ENCODE measurements at regions not wholly inside any gene's neighbourhood (a gene's known extent, or its start where the extent isn't known, plus 50 kb on each side); places are given as distances from the start of the nearest gene placed in this dataset.
A peak's percentile ranks its signal among the peaks of the same experiment; 100 is the strongest.
"Not testable (repeated sequence)": the region's sequence is repeated elsewhere in the genome, so short reads cannot be mapped to it uniquely, and the experiment has no call there.

GRCh38 chr11:27244900-27245299 lies 118.1 kb downstream of the CCDC34 start:
- no peak for DNase-seq (ENCODE audit: insufficient read length, low spot score)
- FAIRE-seq: no peak

DNA sequence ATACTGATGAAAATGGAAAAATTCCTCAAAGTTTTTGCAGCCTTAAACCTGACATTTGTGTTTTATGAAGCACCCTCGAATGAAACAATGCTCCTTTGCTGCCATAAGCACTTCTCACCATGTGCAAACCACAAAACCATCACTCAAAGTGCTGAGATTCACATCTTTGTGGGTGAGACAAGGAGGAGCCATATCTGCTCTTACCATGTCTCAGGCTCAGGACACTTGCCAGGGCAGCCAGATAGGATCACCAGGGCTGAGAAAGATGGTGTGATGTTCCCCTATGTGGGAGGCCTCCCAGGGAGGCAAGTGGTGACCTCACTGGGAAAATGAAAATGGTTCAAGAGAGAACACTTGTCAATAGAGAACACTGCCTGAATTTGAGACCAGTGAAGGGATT lies 120.4 kb downstream of the CCDC34 start:
- no peak for FAIRE-seq

GRCh38 chr11:27241311-27242122 lies 121.5 kb downstream of the CCDC34 start:
- FAIRE-seq (no peak), DNase-seq (ENCODE audit: insufficient read length, low spot score) (no peak)

More for the DNA sequence above, 120.4 kb downstream of the CCDC34 start:
- no peak for DNase-seq (ENCODE audit: insufficient read length, low spot score)

- FAIRE-seq: no peak
Observed at GRCh38 chr11:27239305-27239942, 123.6 kb downstream of the CCDC34 start.

DNA sequence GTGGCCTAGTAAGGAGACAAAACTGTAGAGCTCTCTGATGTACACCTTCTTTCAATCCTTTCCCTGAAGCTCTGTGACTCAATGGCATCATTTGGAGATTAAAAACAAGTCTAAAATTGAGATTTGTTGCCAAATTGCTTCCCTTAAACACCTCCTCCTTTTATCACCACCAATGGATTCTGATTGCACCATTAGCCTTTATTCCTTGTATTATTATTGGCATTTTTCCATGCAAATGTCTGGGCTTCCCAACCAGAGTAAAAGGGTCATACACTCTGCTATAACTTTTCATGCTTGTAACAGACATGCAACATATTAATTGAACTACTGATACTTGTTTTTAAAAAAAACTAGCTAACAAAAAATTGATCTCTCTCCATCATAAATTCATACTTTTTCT lies 124.2 kb downstream of the CCDC34 start:
- DNase-seq (ENCODE audit: insufficient read length, low spot score) (no peak), FAIRE-seq (no peak)

More at GRCh38 chr11:27239305-27239942, 123.6 kb downstream of the CCDC34 start:
- no peak for DNase-seq (ENCODE audit: insufficient read length, low spot score)

- FAIRE-seq: no peak
- no peak for DNase-seq (ENCODE audit: insufficient read length, low spot score)
Observed at GRCh38 chr11:27237643-27238042, 125.4 kb downstream of the CCDC34 start.

GRCh38 chr11:27234961-27235360 lies 128.1 kb downstream of the CCDC34 start:
- FAIRE-seq (no peak), DNase-seq (ENCODE audit: insufficient read length, low spot score) (no peak)

DNA sequence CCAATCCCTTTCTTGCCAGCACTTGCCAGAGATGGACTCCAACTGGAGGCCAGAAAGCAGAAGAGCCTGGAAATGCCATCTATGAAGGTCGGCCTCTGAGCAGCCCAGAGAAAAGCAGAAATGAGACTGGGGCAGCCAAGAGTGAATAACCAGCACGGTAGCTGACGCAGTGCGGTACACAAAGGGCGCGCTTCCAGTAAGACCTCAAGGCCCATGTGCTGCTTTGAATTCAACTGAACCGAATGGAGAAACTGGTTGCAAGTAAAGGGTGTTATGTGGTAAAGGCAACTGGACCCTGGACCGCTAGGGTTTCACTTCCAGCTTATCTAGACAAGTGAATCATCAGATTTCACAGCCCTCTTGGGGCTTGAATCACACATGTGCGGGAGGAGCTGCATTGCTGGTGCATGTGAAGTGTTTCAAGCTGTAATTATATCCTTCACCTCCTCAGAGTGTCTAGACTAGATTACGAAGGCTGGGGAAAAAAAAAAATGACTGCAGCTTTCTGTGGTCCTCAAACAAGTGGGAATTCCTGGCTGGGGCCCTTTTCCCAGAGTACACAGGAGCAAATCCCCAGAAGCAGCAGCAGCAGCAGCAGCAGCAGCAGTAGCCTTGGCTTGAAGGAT lies 128.9 kb downstream of the CCDC34 start:
- FAIRE-seq (peak; percentile 75), DNase-seq (ENCODE audit: insufficient read length, low spot score) (peak; percentile 7)

GRCh38 chr11:27233654-27234042 lies 129.4 kb downstream of the CCDC34 start:
- FAIRE-seq (no peak), DNase-seq (ENCODE audit: insufficient read length, low spot score) (no peak)

DNA sequence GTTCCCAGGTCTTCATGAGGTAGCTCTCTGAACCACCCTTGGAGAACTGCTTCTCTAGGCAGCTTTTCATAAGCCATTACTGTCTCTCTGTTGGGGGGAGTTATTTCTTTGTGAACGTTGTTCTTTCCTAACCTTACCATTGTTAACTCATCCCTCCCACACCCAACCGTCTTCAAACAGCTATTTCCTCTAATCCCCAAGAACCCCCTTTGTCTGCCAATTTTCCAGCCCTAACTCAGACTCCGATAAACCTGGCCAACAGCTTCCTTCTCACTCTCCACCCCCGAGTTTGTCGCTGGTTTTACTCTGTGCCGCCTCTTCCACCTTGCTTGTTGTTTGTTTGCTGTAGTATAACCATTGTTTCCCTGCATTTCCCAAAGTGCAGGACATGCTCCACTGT lies 131.5 kb downstream of the CCDC34 start:
- DNase-seq (ENCODE audit: insufficient read length, low spot score) (no peak), FAIRE-seq (no peak)

DNA sequence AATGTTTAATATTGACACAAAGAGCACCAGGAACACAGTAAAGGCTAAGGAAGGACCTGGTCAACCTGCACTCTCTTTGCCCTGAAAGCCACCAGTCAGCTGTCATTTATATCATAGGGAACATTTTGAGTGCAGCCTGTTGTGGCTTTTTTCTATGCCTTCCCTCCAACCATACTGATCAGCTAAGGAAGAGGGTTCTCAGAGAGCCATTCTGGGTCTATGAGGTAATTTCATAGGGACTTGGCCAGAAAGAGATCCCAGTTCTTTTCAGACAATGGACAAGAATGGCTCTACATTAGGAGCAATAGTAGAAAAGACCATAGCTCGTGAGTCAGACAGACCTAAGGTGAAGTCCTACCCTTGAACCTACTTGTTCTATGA lies 132.8 kb downstream of the CCDC34 start:
- DNase-seq (ENCODE audit: insufficient read length, low spot score) (no peak), FAIRE-seq (no peak)

GRCh38 chr11:27229511-27230191 lies 133.4 kb downstream of the CCDC34 start:
- no peak for DNase-seq (ENCODE audit: insufficient read length, low spot score)
- FAIRE-seq: no peak

DNA sequence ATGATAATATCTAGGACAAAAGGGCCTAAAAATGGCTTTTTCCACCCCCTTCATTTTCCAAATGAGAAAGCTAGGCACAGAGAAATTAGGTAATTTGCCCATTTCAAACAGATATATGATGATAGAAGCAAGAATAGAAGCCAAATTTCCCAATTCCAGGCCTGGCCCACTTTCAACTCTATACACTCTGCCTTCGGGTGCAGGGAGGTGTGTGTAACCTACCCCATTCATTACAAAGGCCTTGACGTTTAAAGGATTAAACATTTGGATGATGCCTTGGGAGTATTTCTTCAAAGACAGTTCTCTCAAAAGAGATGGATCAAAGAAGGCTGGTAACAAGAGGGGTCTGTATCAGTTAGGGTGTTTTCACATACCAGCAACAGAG lies 134.1 kb downstream of the CCDC34 start:
- DNase-seq (ENCODE audit: insufficient read length, low spot score) (no peak), FAIRE-seq (no peak)

GRCh38 chr11:27228232-27228905 lies 134.6 kb downstream of the CCDC34 start:
- no peak for FAIRE-seq
- DNase-seq (ENCODE audit: insufficient read length, low spot score): no peak

GRCh38 chr11:27227736-27228135 lies 135.3 kb downstream of the CCDC34 start:
- no peak for FAIRE-seq
- no peak for DNase-seq (ENCODE audit: insufficient read length, low spot score)

- FAIRE-seq; DNase-seq (ENCODE audit: insufficient read length, low spot score): not testable (repeated sequence)
Observed at GRCh38 chr11:27219487-27220039, 143.5 kb downstream of the CCDC34 start.

DNA sequence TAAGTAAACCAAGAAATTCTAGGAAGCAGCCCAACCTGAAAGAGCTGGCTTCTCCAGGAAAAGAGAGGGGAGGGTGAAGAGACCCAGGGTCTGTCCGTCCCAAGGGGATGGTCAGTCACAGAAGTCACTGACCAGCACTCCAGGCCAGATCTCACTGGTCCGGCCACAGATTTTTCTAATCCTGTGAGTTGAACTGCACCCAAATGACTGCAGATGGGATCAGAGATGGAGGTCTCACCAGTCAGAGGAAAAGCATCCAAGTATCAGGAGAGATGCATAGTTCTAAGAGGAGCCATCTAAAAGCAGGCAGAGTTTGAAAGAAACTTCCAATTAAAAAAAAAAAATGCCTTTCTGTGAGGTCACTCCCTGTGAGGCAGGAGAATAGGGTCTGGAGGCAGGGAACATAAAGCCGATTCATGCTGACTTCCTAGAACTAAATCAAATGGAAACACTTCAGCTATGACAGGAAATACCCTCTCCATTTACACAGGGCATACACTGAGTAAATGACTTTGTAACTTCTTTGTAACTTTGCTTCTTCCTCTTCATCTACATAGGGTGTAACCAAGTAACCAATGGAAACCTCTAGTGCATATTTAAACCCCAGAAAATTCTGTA lies 144.5 kb downstream of the CCDC34 start:
- FAIRE-seq: no peak
- DNase-seq (ENCODE audit: insufficient read length, low spot score): no peak

GRCh38 chr11:27217948-27218420 lies 145.0 kb downstream of the CCDC34 start:
- FAIRE-seq (no peak), DNase-seq (ENCODE audit: insufficient read length, low spot score) (no peak)

GRCh38 chr11:27217496-27217895 lies 145.5 kb downstream of the CCDC34 start:
- no peak for DNase-seq (ENCODE audit: insufficient read length, low spot score)
- FAIRE-seq: no peak
